H9 (cell line): ENCODE measurements at regions not wholly inside any gene's neighbourhood (a gene's known extent, or its start where the extent isn't known, plus 50 kb on each side); places are given as distances from the start of the nearest gene placed in this dataset.

Experiments
- DNase-seq: peaks from one replicate; pipeline ENCODE4 v3.0.0-alpha.2; 2017
- H2AFZ ChIP-seq: one replicate; pipeline ENCODE4 v1.6.1; 2013; ENCODE audit warnings: mild to moderate bottlenecking, low read length, control low read depth, moderate library complexity
- H2AK5ac ChIP-seq: 2 replicates; pipeline ENCODE4 v1.6.1; 2013; ENCODE audit warnings: low read length, control low read depth, mixed read lengths; ENCODE audit not compliant: insufficient read length
- H2BK120ac ChIP-seq: one replicate; pipeline ENCODE4 v1.6.1; 2013; ENCODE audit warnings: low read depth, mild to moderate bottlenecking, low read length, control low read depth, inconsistent platforms; ENCODE audit not compliant: poor library complexity, severe bottlenecking
- H2BK12ac ChIP-seq: 2 replicates; pipeline ENCODE4 v1.6.1; 2013; ENCODE audit warnings: low read length, control low read depth, mixed read lengths, low read depth; ENCODE audit not compliant: insufficient read length
- H2BK15ac ChIP-seq: 2 replicates; pipeline ENCODE4 v1.6.1; 2013; ENCODE audit warnings: low read depth, low read length, control low read depth
- H2BK20ac ChIP-seq: one replicate; pipeline ENCODE4 v1.6.1; 2013; ENCODE audit warnings: low read depth, mild to moderate bottlenecking, low read length, control low read depth, inconsistent platforms; ENCODE audit not compliant: poor library complexity, severe bottlenecking
- H2BK5ac ChIP-seq: 2 replicates; pipeline ENCODE4 v1.6.1; 2013; ENCODE audit warnings: low read length, control low read depth, mixed read lengths; ENCODE audit not compliant: insufficient read length
- H3K14ac ChIP-seq: 2 replicates; pipeline ENCODE4 v1.6.1; 2013; ENCODE audit warnings: low read length, control low read depth; ENCODE audit not compliant: insufficient read depth
- H3K18ac ChIP-seq: 2 replicates; pipeline ENCODE4 v1.6.1; 2013; ENCODE audit warnings: low read depth, mild to moderate bottlenecking, mixed read lengths, low read length, control low read depth; ENCODE audit not compliant: insufficient read length
- H3K23ac ChIP-seq: 2 replicates; pipeline ENCODE4 v1.6.1; 2013; ENCODE audit warnings: low read length, control low read depth, mixed read lengths, low read depth; ENCODE audit not compliant: insufficient read length
- H3K23me2 ChIP-seq: 2 replicates; pipeline ENCODE4 v1.6.1; 2013; ENCODE audit warnings: low read depth, mild to moderate bottlenecking, mixed read lengths, low read length, control low read depth; ENCODE audit not compliant: insufficient read length, poor library complexity, severe bottlenecking
- H3K27ac ChIP-seq: 2 replicates; pipeline ENCODE4 v1.5.1; 2013; ENCODE audit warnings: low read length, control low read depth, mixed read lengths, low read depth; ENCODE audit not compliant: insufficient read length
- H3K27me3 ChIP-seq: 2 replicates; pipeline ENCODE4 v1.6.1; 2013; ENCODE audit warnings: low read length, control low read depth, inconsistent platforms; ENCODE audit not compliant: insufficient read depth
- H3K4ac ChIP-seq: 2 replicates; pipeline ENCODE4 v1.6.1; 2013; ENCODE audit warnings: low read depth, mild to moderate bottlenecking, control low read depth, inconsistent platforms, low read length, moderate library complexity
- H3K4me1 ChIP-seq: 2 replicates; pipeline ENCODE4 v1.6.1; 2013; ENCODE audit warnings: low read length, control low read depth, inconsistent platforms; ENCODE audit not compliant: insufficient read depth
- H3K4me2 ChIP-seq: 2 replicates; pipeline ENCODE4 v1.6.1; 2013; ENCODE audit warnings: low read length, control low read depth, mixed read lengths; ENCODE audit not compliant: insufficient read length, insufficient read depth
- H3K56ac ChIP-seq: 2 replicates; pipeline ENCODE4 v1.6.1; 2013; ENCODE audit warnings: low read depth, mild to moderate bottlenecking, mixed read lengths, low read length, control low read depth; ENCODE audit not compliant: insufficient read length
- H3K79me1 ChIP-seq: 2 replicates; pipeline ENCODE4 v1.6.1; 2013; ENCODE audit warnings: low read depth, mild to moderate bottlenecking, moderate library complexity, low read length, control low read depth, inconsistent platforms; ENCODE audit not compliant: insufficient read depth, poor library complexity, severe bottlenecking
- H3K79me2 ChIP-seq: 2 replicates; pipeline ENCODE4 v1.6.1; 2013; ENCODE audit warnings: low read length, control low read depth, inconsistent platforms; ENCODE audit not compliant: insufficient read depth
- H3K9ac ChIP-seq: 2 replicates; pipeline ENCODE4 v1.6.1; 2013; ENCODE audit warnings: low read length, control low read depth, mixed read lengths; ENCODE audit not compliant: insufficient read length; ENCODE audit errors: extremely low read depth
- H3K9me3 ChIP-seq: one replicate; pipeline ENCODE4 v1.6.1; 2013; ENCODE audit warnings: low read depth, low read length, inconsistent platforms; ENCODE audit not compliant: control insufficient read depth
- H3T11ph ChIP-seq: one replicate; pipeline ENCODE4 v1.6.1; 2013; ENCODE audit warnings: mild to moderate bottlenecking, low read length, control low read depth, inconsistent platforms
- H4K20me1 ChIP-seq: one replicate; pipeline ENCODE4 v1.6.1; 2013; ENCODE audit not compliant: control insufficient read depth, insufficient read length, insufficient read depth
- H4K5ac ChIP-seq: 2 replicates; pipeline ENCODE4 v1.6.1; 2013; ENCODE audit warnings: low read depth, mild to moderate bottlenecking, mixed read lengths, low read length, control low read depth; ENCODE audit not compliant: insufficient read length
- H4K8ac ChIP-seq: replicated peaks from 2 replicates; pipeline ENCODE4 v1.6.1; 2013; ENCODE audit warnings: low read length, control low read depth, mixed read lengths, low read depth; ENCODE audit not compliant: insufficient read length
- H4K91ac ChIP-seq: 2 replicates; pipeline ENCODE4 v1.6.1; 2013; ENCODE audit warnings: low read depth, mild to moderate bottlenecking, moderate library complexity, mixed read lengths, low read length, control low read depth; ENCODE audit not compliant: insufficient read length
- H3K27ac Mint-ChIP-seq, 3 experiments: 2 replicates in 2 of 3; 3 replicates in 1 of 3; pipeline ENCODE4 v1.8.0; 2020 to 2021; ENCODE audit warnings: mixed read lengths in 3 of 3, mild to moderate bottlenecking in 1 of 3, moderate library complexity in 1 of 3
- H3K27me3 Mint-ChIP-seq: 2 replicates; pipeline ENCODE4 v1.8.0; 2021; ENCODE audit warnings: low read depth, mild to moderate bottlenecking, moderate library complexity, mixed read lengths
- H3K36me3 Mint-ChIP-seq, 3 experiments: 2 replicates in 2 of 3; 3 replicates in 1 of 3; pipeline ENCODE4 v1.8.0; 2020 to 2021; ENCODE audit warnings: low read depth in 3 of 3, mixed read lengths in 3 of 3; ENCODE audit not compliant: insufficient read depth in 1 of 3
- H3K4me1 Mint-ChIP-seq, 2 experiments: 2 replicates each; pipeline ENCODE4 v1.8.0; 2020; ENCODE audit warnings: mixed read lengths in 2 of 2
- H3K4me3 Mint-ChIP-seq, 2 experiments: 2 replicates in 1 of 2; 3 replicates in 1 of 2; pipeline ENCODE4 v1.8.0; 2020 to 2021; ENCODE audit warnings: mild to moderate bottlenecking in 2 of 2, mixed read lengths in 2 of 2, moderate library complexity in 1 of 2
- H3K9me3 Mint-ChIP-seq, 2 experiments: 2 replicates in 1 of 2; 3 replicates in 1 of 2; pipeline ENCODE4 v1.8.0; 2020; ENCODE audit warnings: mild to moderate bottlenecking in 2 of 2, mixed read lengths in 2 of 2, moderate library complexity in 1 of 2
- WGBS: extraction: QIAGEN DNeasy Blood & Tissue Kit; methylation state at CpG from one replicate; pipeline ENCODE4 v1.1.7; 2013; ENCODE audit warnings: missing lambda C conversion rate, low lambda C conversion rate, mixed read lengths; ENCODE audit not compliant: insufficient read length; ENCODE audit errors: extremely low coverage; 5-methylcytosine and 5-hydroxymethylcytosine counted together
- TF ChIP-seq, protein P1 (sequence below): fragments of 200-600 bp; sonication (generic); conservative IDR thresholded peaks from 3 replicates; pipeline ENCODE4 v1.8.0; 2021; ENCODE audit warnings: antibody characterized with exemption, mild to moderate bottlenecking

DNA sequence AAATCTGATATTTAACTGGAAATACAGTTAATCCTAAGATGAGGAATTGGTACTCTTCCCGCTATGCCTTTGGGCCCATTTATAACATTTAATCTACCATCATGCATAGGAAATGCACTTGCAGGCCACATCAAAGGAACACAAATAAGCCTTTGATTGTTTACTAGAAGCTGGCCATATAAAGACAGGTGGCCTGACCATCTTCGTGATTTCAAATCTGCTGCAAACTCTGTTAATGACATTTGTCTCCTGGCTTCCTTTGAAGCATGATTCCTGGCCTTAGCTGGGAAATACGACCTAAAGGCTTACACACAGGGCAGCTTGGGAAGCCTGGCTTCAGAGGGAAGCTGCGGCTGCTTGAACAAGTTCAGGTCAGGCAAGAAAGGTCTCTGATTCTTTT, 552.1 kb downstream of the CDH26 start:
- Histone ChIP-seq H3K4me1 (peaks cover 8% of the 10 kb centered on the region; the same call in 1 of the 2 replicates), H2BK5ac (no peak overlapping the region), H2BK20ac (no peak overlapping the region), H4K91ac (no peak overlapping the region), H3K27ac (no peak overlapping the region), H3K4me2 (no peak overlapping the region), H3K79me1 (no peaks in the 10 kb centered on the region), H4K20me1 (no peaks in the 10 kb centered on the region), H2AFZ (no peak overlapping the region), H3K56ac (no peak overlapping the region), H3K18ac (no peak overlapping the region), H3K9me3 (no peaks in the 10 kb centered on the region), H3K4ac (no peak overlapping the region), H3K79me2 (no peaks in the 10 kb centered on the region), H3K14ac (no peak overlapping the region), H4K8ac (no peak overlapping the region), H3K23ac (no peak overlapping the region), H2AK5ac (no peak overlapping the region), H2BK15ac (no peak overlapping the region), H4K5ac (no peak overlapping the region), H2BK120ac (no peak overlapping the region), H3T11ph (no peak overlapping the region), H3K23me2 (no peaks in the 10 kb centered on the region), H3K27me3 (no peaks in the 10 kb centered on the region), H3K9ac (no peak overlapping the region), H2BK12ac (no peak overlapping the region)
- H3K36me3 Mint-ChIP-seq, result peaks cover 0 to 5% (median 0%) of the 10 kb centered on the region in 3 experiments; a peak in 3 of 7 replicates
- no peak overlapping the region; a peak in 1 of 7 replicates for H3K27ac Mint-ChIP-seq
- H3K27me3 Mint-ChIP-seq, result no peaks in the 10 kb centered on the region; the same call in 1 of the 2 replicates
- TF ChIP-seq, protein P1, sequence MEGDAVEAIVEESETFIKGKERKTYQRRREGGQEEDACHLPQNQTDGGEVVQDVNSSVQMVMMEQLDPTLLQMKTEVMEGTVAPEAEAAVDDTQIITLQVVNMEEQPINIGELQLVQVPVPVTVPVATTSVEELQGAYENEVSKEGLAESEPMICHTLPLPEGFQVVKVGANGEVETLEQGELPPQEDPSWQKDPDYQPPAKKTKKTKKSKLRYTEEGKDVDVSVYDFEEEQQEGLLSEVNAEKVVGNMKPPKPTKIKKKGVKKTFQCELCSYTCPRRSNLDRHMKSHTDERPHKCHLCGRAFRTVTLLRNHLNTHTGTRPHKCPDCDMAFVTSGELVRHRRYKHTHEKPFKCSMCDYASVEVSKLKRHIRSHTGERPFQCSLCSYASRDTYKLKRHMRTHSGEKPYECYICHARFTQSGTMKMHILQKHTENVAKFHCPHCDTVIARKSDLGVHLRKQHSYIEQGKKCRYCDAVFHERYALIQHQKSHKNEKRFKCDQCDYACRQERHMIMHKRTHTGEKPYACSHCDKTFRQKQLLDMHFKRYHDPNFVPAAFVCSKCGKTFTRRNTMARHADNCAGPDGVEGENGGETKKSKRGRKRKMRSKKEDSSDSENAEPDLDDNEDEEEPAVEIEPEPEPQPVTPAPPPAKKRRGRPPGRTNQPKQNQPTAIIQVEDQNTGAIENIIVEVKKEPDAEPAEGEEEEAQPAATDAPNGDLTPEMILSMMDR, result no peak
- no CpG with 5 or more reads among the region's 4 CpGs for WGBS
- DNase-seq, result no peak
- H3K4me1 Mint-ChIP-seq, result peaks cover 41 to 45% of the 10 kb centered on the region in 2 experiments
- H3K4me3 Mint-ChIP-seq, result no peak overlapping the region
- peaks cover 6% of the 10 kb centered on the region in 2 experiments; a peak in 2 of 5 replicates for H3K9me3 Mint-ChIP-seq
